GM18868 (cell line): ENCODE measurements at regions not wholly inside any gene's neighbourhood (a gene's known extent, or its start where the extent isn't known, plus 50 kb on each side); places are given as distances from the start of the nearest gene placed in this dataset.
A peak's percentile ranks its signal among the peaks of the same experiment; 100 is the strongest.

Source experiments
- ATAC-seq: cut with Tn5 transposase; IDR thresholded peaks from one replicate; pipeline ENCODE4 v1.9.1; 2021; ENCODE audit warnings: mild to moderate bottlenecking, moderate library complexity; ENCODE audit not compliant: unreplicated experiment

- no peak for ATAC-seq
Observed at GRCh38 chr1:219526074-219526473, 86.8 kb downstream of the ZC3H11B start.

- no peak for ATAC-seq
Observed at GRCh38 chr1:219523411-219523810, 89.5 kb downstream of the ZC3H11B start.

- no peak for ATAC-seq
Observed at GRCh38 chr1:219521325-219521724, 91.6 kb downstream of the ZC3H11B start.

- ATAC-seq, result no peak
Observed at GRCh38 chr1:219520241-219520640, 92.7 kb downstream of the ZC3H11B start.

DNA sequence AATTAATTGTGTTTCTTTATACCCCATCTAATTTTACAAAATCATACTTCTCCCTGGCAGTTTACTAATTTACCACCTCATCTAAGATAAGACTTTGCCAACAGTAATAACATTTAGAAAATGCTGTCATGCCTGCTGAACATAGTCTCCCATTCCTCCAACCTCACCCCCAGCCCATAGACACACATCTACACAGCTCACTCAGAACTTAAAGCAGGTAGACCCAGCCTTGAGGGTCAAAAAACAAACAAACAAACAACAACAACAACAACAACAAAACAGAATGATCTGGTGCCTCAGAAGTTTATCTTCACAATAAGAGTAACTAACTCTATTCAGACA, 94.0 kb downstream of the ZC3H11B start:
- ATAC-seq, result no peak

DNA sequence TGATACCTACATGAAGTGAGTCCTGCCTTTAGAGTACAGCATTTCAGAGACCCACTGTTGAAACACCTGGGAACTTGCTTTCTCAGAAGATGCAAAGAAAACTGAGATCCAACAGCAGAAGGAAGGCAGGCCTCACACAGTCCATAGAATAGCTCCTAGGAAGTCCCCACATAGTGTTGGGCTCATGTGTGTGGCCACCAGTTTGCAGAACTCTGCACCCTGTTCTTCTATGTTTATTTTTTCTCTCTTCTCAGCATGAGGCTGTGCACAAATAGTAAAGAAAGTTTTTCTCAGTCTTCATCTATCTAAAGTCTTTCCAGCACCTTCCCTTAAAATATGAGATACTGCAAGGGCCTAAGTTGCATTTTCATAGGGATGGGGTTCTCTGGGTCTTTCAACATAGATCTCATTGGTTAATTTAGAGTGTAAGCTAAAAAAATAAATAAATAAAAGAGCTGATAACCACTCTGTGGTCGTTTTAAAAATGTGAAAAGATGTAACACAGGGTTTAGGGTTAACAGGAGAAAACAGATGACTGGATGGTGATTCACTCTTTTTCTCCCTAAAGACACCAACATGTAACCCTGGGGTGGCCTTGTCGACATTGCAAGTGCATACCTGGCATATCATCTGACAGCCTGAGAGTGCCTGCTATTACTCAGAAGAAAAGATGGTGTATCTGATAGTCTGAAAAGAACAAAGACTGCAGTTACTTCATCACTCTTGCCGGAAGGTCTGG, 94.6 kb downstream of the ZC3H11B start:
- peak; percentile 35 for ATAC-seq

DNA sequence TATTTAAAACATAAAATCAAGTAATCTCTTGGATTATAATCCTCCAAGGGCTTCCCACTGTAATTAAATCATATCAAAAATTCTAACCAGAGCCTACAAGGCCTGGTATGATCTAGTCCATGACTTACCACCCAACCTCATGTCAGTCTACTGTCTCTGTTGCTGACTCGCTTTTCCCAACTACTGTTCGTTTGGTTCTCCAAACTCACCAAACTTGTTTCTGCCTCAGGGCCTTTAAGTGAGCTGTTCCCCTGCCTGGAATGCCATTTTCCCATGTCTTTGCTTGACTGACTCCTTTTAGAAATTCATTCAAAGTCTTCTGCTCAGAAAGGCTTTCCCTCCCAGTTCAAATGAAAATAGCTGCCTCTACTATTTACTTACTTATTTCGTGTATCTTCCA, 95.9 kb downstream of the ZC3H11B start:
- no peak for ATAC-seq

GRCh38 chr1:219514728-219515127, 98.2 kb downstream of the ZC3H11B start:
- ATAC-seq, result peak; percentile 51

GRCh38 chr1:219507437-219507836, 105.5 kb downstream of the ZC3H11B start:
- ATAC-seq, result no peak

DNA sequence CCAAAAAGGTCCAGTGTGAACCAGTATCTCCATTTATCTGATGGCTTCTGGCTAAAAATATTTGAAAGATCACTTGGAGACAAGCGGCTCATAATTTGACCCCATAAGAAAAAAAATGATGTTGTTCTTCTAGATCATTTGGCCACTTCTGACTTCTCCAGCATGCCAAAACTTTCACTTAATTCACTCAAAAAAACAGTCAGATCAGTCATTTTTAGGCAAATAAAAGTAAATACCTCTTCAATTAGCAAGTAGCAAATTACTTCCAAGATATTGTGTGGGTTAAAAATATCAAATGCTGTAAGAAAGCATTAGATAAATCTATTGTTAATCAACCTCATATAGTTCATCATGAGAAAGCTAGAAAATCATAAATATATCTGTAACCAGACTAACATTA, 106.0 kb downstream of the ZC3H11B start:
- ATAC-seq, result no peak

GRCh38 chr1:219506473-219506899, 106.4 kb downstream of the ZC3H11B start:
- no peak for ATAC-seq

- no peak for ATAC-seq
Observed at GRCh38 chr1:219505886-219506285, 107.0 kb downstream of the ZC3H11B start.

GRCh38 chr1:219503604-219504003, 109.3 kb downstream of the ZC3H11B start:
- ATAC-seq, result no peak

DNA sequence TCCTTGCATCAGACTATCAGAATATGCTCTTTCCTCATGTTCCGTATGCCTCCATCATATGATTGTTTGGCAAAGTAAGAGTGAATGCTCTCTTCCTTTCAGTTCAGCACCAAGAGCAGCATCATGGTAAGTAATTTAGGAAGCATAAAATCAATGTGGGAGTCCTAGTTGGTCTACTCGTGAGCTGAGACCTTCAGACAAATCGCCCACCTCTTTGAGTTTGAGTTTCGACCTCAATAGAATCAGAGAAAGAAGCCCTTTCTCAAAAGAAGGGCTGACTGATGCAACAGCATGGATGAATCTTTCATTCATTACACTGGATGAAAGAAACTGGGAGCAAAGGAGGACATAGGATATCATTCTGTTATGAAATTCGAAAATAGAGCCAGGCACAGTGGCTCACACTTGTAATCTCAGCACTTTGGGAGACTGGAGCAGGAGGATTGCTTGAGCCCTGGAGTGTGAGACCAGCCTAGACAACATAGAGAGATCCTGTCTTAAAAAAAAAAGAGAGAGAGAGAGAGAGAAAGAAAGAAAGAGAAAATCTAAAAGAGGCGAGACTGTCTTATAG, 112.5 kb downstream of the ZC3H11B start:
- ATAC-seq, result no peak

GRCh38 chr1:219498666-219499065, 114.2 kb downstream of the ZC3H11B start:
- ATAC-seq, result no peak

GRCh38 chr1:219495737-219496408, 117.0 kb downstream of the ZC3H11B start:
- ATAC-seq, result no peak

GRCh38 chr1:219492717-219493116, 120.2 kb downstream of the ZC3H11B start:
- no peak for ATAC-seq

DNA sequence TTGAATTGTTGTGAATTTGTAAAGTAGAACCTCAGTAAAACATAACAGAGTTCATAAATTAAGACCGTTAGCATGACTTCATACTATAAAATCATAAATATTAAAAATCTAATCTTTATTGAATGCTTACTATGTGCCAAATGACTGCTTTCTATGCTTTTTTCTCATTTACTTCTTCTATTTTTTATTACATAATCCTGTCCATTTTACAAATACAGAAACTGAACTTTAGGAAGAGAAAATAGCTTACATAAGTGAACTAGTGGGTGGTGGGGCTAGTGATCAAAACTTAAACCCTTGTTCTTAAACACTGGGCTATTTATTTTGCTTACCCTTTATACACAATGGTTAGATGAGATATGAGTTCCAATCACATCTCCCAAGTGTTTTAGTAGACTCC, 122.3 kb downstream of the ZC3H11B start:
- no peak for ATAC-seq

DNA sequence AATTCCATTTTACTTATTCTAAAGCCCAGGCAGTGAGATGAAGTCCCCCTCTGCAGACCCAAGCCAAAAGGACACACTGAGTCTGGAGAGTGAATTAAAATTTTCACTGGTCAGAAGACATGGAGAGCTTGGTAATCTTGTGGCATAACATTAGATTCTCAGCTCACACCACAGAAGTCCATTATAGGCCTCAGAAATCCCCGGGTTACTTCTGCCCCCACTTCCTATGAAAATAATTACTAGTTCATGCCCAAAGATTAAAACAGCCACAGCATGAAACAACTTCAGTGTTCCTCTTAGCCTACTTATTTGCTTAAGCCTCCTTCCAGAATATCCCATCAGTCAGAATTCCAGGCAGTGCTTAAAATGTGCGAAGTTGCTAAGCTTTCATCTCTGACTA, 123.3 kb downstream of the ZC3H11B start:
- ATAC-seq, result peak; percentile 68

GRCh38 chr1:219488275-219488674, 124.6 kb downstream of the ZC3H11B start:
- no peak for ATAC-seq

GRCh38 chr1:219483530-219483929, 129.4 kb downstream of the ZC3H11B start:
- no peak for ATAC-seq

DNA sequence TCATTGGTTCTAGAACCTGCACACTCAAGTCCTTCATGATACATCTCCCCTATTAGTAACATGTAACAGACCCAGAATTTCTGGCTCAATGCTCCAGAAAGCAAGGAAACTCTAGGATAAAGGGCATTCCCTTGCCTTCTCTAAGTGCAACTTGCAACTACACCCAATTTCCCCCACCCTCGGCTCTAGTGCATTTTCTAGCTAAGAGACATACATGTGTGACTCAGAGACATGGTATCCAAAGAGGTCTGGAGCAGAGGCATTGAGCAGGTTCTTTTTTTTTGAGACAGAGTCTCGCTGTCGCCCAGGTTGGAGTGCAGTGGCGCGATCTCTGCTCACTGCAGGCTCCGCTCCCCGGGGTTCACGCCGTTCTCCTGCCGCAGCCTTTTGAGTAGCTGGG, 132.9 kb downstream of the ZC3H11B start:
- no peak for ATAC-seq
